Activated T-helper 17 cell treated with anti-CD3 and anti-CD28 coated beads, Interleukin-2, amount 50 U/mL, for 72 hours (primary cell): ENCODE measurements at regions not wholly inside any gene's neighbourhood (a gene's known extent, or its start where the extent isn't known, plus 50 kb on each side); places are given as distances from the start of the nearest gene placed in this dataset.

Source experiments
- ATAC-seq: fragments of 150-1000 bp; cut with Tn5 transposase; replicated peaks from 2 replicates; pipeline ENCODE4 v1.10.0; 2021; ENCODE audit warnings: mild to moderate bottlenecking, moderate library complexity
- H3K27ac Mint-ChIP-seq: one replicate; pipeline ENCODE4 v1.8.0; 2022; ENCODE audit warnings: mixed read lengths
- H3K27me3 Mint-ChIP-seq: one replicate; pipeline ENCODE4 v1.8.0; 2022; ENCODE audit warnings: mixed read lengths
- H3K36me3 Mint-ChIP-seq: one replicate; pipeline ENCODE4 v1.8.0; 2022; ENCODE audit warnings: low read depth, mild to moderate bottlenecking, mixed read lengths
- H3K4me1 Mint-ChIP-seq: one replicate; pipeline ENCODE4 v1.8.0; 2022; ENCODE audit warnings: mixed read lengths
- H3K4me3 Mint-ChIP-seq: one replicate; pipeline ENCODE4 v1.8.0; 2022; ENCODE audit warnings: mild to moderate bottlenecking, mixed read lengths
- H3K9me3 Mint-ChIP-seq: one replicate; pipeline ENCODE4 v1.8.0; 2022; ENCODE audit warnings: mixed read lengths

DNA sequence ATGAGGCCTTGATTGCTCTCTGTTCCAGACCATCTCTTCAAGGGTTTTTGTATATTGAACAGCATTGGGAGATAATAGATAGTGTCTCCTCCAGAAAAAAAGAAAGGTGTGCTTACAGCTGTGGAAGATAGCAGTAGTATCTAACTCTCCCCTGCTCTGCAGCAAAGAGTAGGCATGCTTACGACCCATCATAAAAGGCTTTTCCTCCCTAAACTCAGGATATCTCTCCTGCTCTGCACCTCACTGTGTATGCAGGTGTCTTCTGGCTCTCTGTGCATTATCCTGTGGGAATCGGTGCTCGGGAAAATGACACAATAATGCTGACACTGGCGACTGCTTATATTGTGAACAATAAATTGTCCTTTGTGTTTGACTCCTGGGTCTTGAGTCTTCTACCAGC is 216.0 kb downstream of the RAB28 start:
- H3K36me3 Mint-ChIP-seq: no peaks in the 10 kb centered on the region
- no peak for ATAC-seq
- no peak overlapping the region for H3K27ac Mint-ChIP-seq
- H3K9me3 Mint-ChIP-seq: peaks cover 5% of the 10 kb centered on the region
- no peaks in the 10 kb centered on the region for H3K4me1 Mint-ChIP-seq
- H3K4me3 Mint-ChIP-seq: no peak overlapping the region
- no peaks in the 10 kb centered on the region for H3K27me3 Mint-ChIP-seq

DNA sequence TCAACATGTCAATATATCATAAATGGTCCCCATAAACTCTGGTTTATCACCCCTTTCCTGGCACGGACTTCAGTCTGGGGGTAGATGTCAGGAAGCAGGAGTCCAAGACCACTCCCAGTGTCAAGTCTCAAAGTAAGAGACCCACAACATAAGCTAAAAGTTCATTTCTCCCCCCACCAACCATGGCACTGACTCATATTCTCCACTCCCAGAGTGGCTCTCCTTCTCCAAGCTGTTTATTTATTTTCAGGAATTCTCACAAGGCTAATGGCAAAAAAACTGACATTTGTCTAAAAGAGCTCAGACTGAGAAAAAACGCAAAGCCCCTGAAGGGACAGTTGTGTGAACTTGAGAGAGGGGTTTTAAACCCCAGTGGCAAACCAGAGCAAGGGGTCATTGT is 217.0 kb downstream of the RAB28 start:
- Mint-ChIP-seq H3K9me3 (peaks cover 5% of the 10 kb centered on the region), H3K4me1 (no peaks in the 10 kb centered on the region), H3K27me3 (no peaks in the 10 kb centered on the region), H3K4me3 (no peak overlapping the region), H3K36me3 (no peaks in the 10 kb centered on the region), H3K27ac (no peak overlapping the region)
- no peak for ATAC-seq

DNA sequence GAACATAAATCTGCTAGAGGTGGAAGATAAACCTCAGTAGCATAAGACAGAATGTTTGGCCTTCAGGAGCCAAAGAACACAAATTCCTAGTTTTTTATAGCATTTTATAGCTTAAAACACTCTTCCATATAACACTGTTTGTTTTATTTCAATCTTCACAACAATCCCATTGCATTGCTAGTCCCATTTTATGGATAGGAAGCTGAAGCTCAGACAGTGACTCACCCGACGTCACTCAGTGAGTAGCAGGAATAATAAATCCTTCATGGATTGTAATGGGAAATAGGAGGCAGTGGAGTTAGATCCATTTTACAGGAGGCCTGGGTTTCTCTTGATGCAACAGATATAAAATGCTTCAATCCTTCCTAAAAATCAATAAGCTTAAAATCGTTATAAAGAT is 217.5 kb downstream of the RAB28 start:
- Mint-ChIP-seq H3K36me3 (no peaks in the 10 kb centered on the region), H3K27me3 (no peaks in the 10 kb centered on the region), H3K27ac (no peak overlapping the region), H3K9me3 (peaks cover 5% of the 10 kb centered on the region), H3K4me3 (no peak overlapping the region), H3K4me1 (no peaks in the 10 kb centered on the region)
- no peak for ATAC-seq

- peak; percentile 39 for ATAC-seq
Measured at GRCh38 chr4:13263967-13264525, 220.1 kb downstream of the RAB28 start.

GRCh38 chr4:13262816-13263215 is 221.3 kb downstream of the RAB28 start:
- Mint-ChIP-seq H3K36me3 (no peaks in the 10 kb centered on the region), H3K9me3 (no peaks in the 10 kb centered on the region), H3K27me3 (no peaks in the 10 kb centered on the region), H3K4me1 (no peaks in the 10 kb centered on the region), H3K4me3 (no peak overlapping the region), H3K27ac (no peak overlapping the region)
- no peak for ATAC-seq

More at GRCh38 chr4:13263967-13264525, 220.1 kb downstream of the RAB28 start:
- Mint-ChIP-seq H3K27me3 (no peaks in the 10 kb centered on the region), H3K27ac (no peak overlapping the region), H3K36me3 (no peaks in the 10 kb centered on the region), H3K4me1 (no peaks in the 10 kb centered on the region), H3K4me3 (no peak overlapping the region), H3K9me3 (no peaks in the 10 kb centered on the region)

DNA sequence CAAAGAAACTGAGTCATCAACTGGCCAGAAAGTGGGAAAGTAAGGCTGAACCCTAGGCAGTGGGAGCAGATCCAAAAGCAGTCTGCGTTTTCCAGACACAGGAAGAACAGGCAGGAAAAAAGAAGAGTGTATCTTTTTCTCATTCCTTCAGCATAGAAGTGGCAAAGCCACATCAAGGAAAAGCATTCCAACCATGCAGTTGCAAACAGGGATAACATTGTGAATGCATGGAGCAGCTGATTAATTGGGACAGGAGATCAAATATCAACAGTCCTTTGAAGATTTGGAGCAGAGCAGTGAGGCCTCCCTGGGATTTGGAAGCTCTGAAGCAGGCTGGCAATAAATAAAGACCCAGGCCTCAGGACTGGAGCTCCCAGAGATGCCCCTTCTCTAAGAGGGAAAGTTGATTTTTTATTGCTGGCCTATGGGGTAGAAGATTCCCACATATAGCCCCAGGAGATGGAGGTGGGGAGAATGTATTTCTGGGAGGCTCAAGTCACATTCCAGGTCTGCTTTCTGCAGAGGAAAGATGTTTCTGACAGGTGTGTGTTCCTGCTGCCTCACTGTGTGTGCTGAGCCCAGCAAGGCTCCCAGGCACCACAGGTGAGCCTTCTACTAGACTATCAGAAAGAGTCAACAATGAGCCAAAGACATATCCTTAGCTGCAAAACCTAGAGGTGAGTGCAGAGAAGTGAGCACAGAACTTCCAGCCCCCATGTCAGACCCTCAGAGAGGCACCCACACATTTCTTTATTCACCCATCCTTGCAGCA is 222.5 kb downstream of the RAB28 start:
- no peak for ATAC-seq
- Mint-ChIP-seq H3K4me3 (no peak overlapping the region), H3K9me3 (no peaks in the 10 kb centered on the region), H3K27ac (no peak overlapping the region), H3K27me3 (no peaks in the 10 kb centered on the region), H3K36me3 (no peaks in the 10 kb centered on the region), H3K4me1 (no peaks in the 10 kb centered on the region)

- Mint-ChIP-seq H3K27ac (no peak overlapping the region), H3K4me3 (no peak overlapping the region), H3K36me3 (no peaks in the 10 kb centered on the region), H3K27me3 (no peaks in the 10 kb centered on the region), H3K9me3 (no peaks in the 10 kb centered on the region), H3K4me1 (no peaks in the 10 kb centered on the region)
- ATAC-seq: no peak
Measured at GRCh38 chr4:13260513-13260912, 223.6 kb downstream of the RAB28 start.

GRCh38 chr4:13250263-13250662 is 233.9 kb downstream of the RAB28 start:
- no peaks in the 10 kb centered on the region for H3K27me3 Mint-ChIP-seq
- H3K4me3 Mint-ChIP-seq: no peak overlapping the region
- H3K9me3 Mint-ChIP-seq: peaks cover 40% of the 10 kb centered on the region
- H3K4me1 Mint-ChIP-seq: no peaks in the 10 kb centered on the region
- no peak overlapping the region for H3K27ac Mint-ChIP-seq
- H3K36me3 Mint-ChIP-seq: no peaks in the 10 kb centered on the region
- ATAC-seq: no peak

DNA sequence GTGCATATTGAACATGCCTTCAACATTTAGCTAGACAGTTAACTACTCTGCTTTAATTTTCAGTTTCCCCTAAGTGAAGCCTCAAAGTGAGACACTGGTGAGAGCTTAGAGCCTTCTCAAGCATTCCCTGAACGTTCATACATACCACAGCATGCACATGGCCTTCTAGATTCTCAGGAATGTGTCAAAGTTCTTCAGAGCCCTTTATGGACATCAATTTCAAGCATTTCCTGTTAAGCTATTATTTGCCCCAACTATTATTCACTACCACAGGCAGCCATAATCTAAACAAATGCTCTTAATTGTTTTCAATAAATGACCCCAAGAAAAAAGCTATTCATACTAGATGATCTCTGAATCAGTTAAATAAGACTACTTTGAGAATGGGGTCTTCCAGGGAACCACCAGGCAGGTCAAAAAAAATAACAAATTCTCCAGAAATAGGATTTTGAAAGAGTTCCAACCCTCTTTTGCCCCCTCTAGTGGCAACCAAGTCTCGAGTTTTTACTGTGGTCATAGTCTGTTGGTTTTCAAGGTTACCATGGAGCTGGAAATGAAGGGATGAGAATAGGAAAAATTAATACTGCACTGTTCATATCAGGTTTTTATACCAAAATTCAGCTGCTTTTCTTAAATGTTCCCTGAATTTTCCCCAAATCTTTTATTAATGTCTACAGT is 235.4 kb downstream of the RAB28 start:
- Mint-ChIP-seq H3K27me3 (no peaks in the 10 kb centered on the region), H3K4me1 (no peaks in the 10 kb centered on the region), H3K27ac (no peak overlapping the region), H3K4me3 (no peak overlapping the region), H3K36me3 (no peaks in the 10 kb centered on the region), H3K9me3 (peaks cover 44% of the 10 kb centered on the region)
- no peak for ATAC-seq

DNA sequence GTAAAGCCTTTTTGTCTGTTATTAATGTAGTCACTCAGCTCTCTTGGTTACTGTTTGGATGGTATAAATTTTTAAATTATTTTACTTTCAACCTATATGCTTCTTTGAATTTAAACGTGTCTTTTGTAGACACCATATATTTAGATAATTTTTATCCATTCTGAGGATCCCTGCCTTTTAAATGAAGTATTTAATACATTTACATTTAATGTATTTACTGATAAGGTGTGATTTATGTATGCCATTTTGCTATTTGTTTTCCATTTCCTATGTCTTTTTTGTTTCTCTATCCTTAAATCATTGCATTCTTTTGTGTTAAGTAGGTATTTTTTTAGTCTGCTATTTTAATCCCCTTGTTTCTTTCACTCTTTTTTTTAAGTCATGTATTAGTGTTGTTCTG is 238.0 kb downstream of the RAB28 start:
- Mint-ChIP-seq H3K27me3 (no peaks in the 10 kb centered on the region), H3K4me3 (no peak overlapping the region), H3K36me3 (no peaks in the 10 kb centered on the region), H3K4me1 (no peaks in the 10 kb centered on the region), H3K9me3 (peaks cover 30% of the 10 kb centered on the region), H3K27ac (no peak overlapping the region)
- ATAC-seq: no peak

DNA sequence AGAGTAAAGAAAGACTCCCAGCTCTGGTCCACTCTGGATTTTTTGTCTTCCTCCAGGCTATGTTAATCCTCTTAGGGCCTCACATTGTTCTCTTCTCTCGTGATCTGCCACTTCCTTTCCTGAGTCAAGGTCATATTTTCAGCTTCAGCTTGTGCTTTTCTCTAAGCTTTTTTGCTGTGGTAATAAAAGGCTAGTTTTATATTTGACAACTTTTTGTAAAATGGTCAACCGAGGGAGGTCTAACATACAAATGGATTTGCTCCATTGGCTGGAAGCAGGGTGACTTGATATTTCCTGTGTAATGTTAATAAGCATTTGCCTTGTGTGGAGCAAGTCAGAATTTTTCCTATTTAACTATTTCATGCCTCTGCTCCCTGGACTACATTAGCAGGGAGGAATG is 239.7 kb downstream of the RAB28 start:
- Mint-ChIP-seq H3K4me3 (no peak overlapping the region), H3K27ac (no peak overlapping the region), H3K36me3 (no peaks in the 10 kb centered on the region), H3K9me3 (peaks cover 16% of the 10 kb centered on the region), H3K4me1 (no peaks in the 10 kb centered on the region), H3K27me3 (no peaks in the 10 kb centered on the region)
- ATAC-seq: no peak

DNA sequence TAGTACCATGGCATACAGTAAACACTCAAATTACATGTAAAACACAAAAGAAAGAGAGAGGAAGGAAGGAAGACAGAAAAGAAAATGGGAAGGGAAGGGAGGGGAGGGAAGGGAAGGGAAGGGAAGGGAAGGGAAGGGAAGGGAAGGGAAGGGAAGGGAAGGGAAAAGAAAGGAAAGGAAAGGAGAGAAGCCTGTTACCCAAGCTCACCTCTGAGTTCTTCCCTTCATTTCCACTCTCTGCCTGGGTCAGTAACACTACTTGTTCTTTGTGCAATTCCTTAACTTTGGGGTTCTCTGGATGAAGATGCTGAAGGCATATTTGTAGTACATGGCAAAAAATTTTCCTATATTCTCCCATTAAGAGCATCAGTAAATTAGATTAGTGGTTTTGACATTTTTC is 241.0 kb downstream of the RAB28 start:
- Mint-ChIP-seq H3K36me3 (no peaks in the 10 kb centered on the region), H3K27me3 (no peaks in the 10 kb centered on the region), H3K4me3 (no peak overlapping the region), H3K4me1 (no peaks in the 10 kb centered on the region), H3K27ac (no peak overlapping the region), H3K9me3 (peaks cover 12% of the 10 kb centered on the region)
- ATAC-seq: no peak

DNA sequence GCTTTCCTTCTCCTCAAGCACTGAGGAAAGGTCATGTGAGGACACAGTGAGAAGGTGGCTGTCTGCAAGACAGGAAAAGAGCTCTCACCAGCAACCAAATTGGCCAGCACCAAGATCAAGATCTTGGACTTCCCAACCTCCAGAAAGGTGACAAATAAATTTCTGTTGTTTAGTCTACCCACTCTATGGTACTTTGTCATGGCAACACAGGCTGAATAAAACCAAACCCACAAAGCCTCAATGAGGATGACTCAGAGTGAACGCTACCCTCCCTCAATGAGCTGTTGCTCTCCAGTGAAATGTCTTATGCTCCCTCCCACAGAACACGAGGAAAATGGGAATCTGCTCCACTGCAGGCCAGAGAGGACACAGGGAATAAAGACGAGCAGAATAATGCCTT is 244.1 kb downstream of the RAB28 start:
- no peak overlapping the region for H3K27ac Mint-ChIP-seq

DNA sequence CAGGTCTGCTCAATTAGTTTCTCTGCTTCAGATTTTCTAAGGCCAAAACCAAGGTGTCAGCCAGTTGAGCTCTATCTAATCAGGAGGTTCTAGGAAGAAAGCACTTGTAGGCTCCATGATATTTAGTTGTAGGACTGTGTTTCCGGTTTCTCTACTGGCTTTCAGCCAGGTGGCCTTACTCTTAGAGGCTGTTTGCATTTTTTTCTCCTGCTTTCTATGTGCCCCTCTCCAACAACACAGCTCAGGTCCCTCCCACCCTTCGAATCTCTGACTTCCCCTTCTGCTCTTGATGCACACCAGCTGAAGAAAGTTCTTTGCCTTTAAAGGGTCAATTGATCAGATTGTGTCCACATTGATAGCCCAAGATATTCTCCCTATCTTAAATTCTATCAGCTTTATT is 245.2 kb downstream of the RAB28 start:
- Mint-ChIP-seq H3K36me3 (no peaks in the 10 kb centered on the region), H3K27me3 (no peaks in the 10 kb centered on the region), H3K9me3 (peaks cover 3% of the 10 kb centered on the region), H3K4me3 (no peak overlapping the region), H3K4me1 (no peaks in the 10 kb centered on the region), H3K27ac (no peak overlapping the region)
- no peak for ATAC-seq

More for the DNA sequence above, 244.1 kb downstream of the RAB28 start:
- Mint-ChIP-seq H3K9me3 (peaks cover 4% of the 10 kb centered on the region), H3K4me3 (no peak overlapping the region), H3K36me3 (no peaks in the 10 kb centered on the region), H3K27me3 (no peaks in the 10 kb centered on the region), H3K4me1 (no peaks in the 10 kb centered on the region)
- peak; percentile 88 for ATAC-seq

DNA sequence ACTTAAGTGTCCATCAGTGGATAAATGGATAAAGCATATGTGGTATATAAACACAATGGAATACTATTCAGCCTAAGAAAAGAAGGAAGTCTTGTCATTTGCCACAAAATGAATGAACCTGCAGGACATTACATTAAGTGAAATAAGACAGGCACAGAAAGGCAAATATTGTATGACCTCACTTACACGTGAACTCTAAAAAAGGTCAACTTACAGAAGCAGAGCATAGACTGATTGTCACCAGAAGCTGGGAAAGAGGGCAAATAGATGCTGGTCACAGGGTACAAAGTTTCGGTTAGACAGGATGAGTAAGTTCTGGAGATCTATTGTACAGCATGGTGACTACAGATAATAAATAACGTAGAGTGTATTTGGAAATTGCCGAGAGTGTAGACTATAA is 247.7 kb downstream of the RAB28 start:
- Mint-ChIP-seq H3K4me1 (no peaks in the 10 kb centered on the region), H3K4me3 (no peak overlapping the region), H3K27ac (no peak overlapping the region), H3K36me3 (no peaks in the 10 kb centered on the region), H3K27me3 (no peaks in the 10 kb centered on the region), H3K9me3 (peaks cover 17% of the 10 kb centered on the region)
- ATAC-seq: no peak
